ENCODE measurements at regions not wholly inside any gene's neighbourhood (a gene's known extent, or its start where the extent isn't known, plus 50 kb on each side); places are given as distances from the start of the nearest gene placed in this dataset.

DNA sequence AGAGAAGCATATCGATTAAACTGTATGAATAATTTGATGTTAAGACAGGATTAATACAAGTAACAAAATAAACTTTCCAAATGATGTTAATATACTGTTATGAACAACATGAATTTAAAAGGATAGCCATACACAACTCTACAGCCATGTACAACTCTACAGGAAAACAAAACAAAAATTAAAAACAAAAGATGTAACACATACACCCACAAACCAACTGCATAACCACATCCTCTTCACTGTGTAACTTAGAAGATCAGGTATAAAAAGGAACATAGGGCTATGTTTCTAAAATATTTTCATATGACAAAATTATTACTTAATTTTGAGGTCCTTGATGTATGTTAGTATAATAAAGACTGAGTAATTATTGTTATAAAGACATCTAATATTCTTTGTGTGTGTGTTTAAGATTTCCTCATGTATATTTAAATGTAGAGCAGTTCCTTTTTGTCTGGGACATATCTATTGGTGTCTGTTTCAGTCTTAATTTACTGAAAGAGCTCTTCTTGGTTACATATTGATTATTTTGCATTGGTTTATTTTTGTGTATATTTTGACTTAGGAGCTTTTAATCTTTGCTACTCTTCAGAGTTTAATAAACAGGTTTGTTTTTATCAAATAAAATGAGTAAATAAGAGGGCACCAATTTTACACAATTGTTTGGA, 966.8 kb upstream of the CTNND2 start:
- TF ChIP-seq, protein P1, sequence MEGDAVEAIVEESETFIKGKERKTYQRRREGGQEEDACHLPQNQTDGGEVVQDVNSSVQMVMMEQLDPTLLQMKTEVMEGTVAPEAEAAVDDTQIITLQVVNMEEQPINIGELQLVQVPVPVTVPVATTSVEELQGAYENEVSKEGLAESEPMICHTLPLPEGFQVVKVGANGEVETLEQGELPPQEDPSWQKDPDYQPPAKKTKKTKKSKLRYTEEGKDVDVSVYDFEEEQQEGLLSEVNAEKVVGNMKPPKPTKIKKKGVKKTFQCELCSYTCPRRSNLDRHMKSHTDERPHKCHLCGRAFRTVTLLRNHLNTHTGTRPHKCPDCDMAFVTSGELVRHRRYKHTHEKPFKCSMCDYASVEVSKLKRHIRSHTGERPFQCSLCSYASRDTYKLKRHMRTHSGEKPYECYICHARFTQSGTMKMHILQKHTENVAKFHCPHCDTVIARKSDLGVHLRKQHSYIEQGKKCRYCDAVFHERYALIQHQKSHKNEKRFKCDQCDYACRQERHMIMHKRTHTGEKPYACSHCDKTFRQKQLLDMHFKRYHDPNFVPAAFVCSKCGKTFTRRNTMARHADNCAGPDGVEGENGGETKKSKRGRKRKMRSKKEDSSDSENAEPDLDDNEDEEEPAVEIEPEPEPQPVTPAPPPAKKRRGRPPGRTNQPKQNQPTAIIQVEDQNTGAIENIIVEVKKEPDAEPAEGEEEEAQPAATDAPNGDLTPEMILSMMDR (IDR thresholded peaks at IDR 0.05 in 8 of 11, conservative IDR thresholded peaks at IDR 0.05 in 3 of 11), result no peak
- TF ChIP-seq POLR2AphosphoS5 (IDR thresholded peaks at IDR 0.05) (no peak), POLR2A (IDR thresholded peaks at IDR 0.05) (no peak)
